ENCODE measurements at regions not wholly inside any gene's neighbourhood (a gene's known extent, or its start where the extent isn't known, plus 50 kb on each side); places are given as distances from the start of the nearest gene placed in this dataset.

DNA sequence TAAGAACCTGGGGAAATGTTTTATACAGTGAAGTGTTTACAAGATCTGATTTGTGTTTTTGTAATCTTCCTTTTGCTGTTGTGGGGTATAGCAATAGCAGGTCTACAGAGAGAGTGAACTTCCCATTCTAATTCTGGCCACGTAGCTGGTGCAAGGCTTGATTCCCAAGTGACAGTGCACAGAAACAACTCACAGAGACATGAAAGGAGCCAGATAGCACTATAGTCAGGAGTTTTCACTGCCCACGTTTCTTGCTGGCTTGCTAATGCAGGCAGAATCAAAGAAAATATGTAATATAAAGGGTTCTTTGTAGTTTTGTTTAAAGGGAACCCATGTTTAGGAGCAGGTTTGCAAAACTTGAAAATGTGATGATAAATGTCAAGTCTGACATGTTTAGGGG lies 170.9 kb upstream of the IVNS1ABP start:
- TF ChIP-seq, protein P1, sequence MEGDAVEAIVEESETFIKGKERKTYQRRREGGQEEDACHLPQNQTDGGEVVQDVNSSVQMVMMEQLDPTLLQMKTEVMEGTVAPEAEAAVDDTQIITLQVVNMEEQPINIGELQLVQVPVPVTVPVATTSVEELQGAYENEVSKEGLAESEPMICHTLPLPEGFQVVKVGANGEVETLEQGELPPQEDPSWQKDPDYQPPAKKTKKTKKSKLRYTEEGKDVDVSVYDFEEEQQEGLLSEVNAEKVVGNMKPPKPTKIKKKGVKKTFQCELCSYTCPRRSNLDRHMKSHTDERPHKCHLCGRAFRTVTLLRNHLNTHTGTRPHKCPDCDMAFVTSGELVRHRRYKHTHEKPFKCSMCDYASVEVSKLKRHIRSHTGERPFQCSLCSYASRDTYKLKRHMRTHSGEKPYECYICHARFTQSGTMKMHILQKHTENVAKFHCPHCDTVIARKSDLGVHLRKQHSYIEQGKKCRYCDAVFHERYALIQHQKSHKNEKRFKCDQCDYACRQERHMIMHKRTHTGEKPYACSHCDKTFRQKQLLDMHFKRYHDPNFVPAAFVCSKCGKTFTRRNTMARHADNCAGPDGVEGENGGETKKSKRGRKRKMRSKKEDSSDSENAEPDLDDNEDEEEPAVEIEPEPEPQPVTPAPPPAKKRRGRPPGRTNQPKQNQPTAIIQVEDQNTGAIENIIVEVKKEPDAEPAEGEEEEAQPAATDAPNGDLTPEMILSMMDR (IDR thresholded peaks at IDR 0.05), result no peak
- TF ChIP-seq POLR2A (IDR thresholded peaks at IDR 0.05), result no peak
